ENCODE measurements at regions not wholly inside any gene's neighbourhood (a gene's known extent, or its start where the extent isn't known, plus 50 kb on each side); places are given as distances from the start of the nearest gene placed in this dataset.

DNA sequence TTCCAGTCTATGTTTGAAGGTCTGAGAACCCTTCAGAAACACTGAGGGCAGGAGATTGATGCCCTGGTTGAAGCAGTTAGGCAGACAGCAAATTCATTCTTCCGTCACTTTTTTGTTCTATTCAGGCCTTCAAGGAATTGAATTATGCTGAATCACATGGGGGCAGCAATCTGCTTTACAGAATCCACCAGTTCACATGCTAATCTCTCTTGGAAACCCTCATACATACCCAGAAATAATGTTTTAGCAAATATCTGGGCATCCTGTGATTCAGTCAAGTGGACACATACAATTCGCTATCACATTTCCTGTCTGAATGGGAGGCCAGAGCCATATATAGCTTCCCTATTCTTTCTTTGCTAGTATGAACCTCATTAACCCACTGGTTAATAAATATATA lies 301.4 kb upstream of the CNTNAP5 start:
- ATAC-seq (ENCODE audit: low read depth) (no peak), DNase-seq (no peak)
- Mint-ChIP-seq H3K36me3 (no peaks in the 10 kb centered on the region), H3K27ac (no peak overlapping the region), H3K4me1 (no peaks in the 10 kb centered on the region), H3K9me3 (peaks cover 9% of the 10 kb centered on the region), H3K27me3 (no peaks in the 10 kb centered on the region), H3K4me3 (no peak overlapping the region)
- POLR2A ChIA-PET: no interaction called here

DNA sequence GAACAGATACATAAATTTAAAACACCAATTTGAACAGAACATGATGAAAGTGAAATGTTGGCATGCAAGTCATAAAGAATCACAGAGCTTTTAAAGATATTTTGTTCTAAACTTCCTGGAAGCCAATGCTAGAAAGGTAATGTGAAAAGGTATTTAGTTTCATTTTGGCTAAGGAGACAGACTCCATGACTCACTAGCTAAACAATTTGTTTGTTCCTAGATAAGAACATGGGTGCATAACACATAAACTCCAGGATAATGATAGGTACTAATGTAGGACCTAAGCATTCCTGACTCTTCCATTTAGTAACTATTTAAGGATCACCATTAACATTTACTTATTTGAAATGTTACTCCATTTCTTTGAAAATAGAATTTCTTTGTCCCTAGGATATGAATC lies 292.5 kb upstream of the CNTNAP5 start:
- H3K4me3 Mint-ChIP-seq: no peak overlapping the region

DNA sequence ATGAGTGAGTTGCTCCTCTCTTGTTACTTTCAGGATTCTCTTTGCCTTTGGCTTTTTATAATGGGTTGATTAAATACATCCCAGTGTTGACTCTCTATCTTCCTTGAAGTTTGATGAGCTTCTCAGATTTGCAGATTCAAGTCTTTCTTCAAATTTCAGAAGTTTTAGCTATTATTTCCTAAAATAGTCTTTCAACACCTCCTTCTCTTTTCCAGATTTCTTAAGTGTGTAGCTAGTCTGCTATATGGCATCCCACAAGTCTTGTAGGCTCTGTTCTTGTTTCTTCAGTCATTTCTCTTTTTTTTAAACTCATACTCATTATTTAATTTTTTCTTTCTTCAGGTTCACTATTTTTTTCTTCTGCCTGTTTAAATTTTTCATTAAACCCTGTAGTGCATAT lies 287.7 kb upstream of the CNTNAP5 start:
- Mint-ChIP-seq H3K9me3 (no peaks in the 10 kb centered on the region), H3K27ac (no peak overlapping the region)

More for the DNA sequence above, 292.5 kb upstream of the CNTNAP5 start:
- no peak overlapping the region for H3K27ac Mint-ChIP-seq
- POLR2A ChIA-PET: no interaction called here
- ATAC-seq (ENCODE audit: low read depth) (no peak), DNase-seq (no peak)
- no peaks in the 10 kb centered on the region for H3K36me3 Mint-ChIP-seq
- H3K4me1 Mint-ChIP-seq: no peaks in the 10 kb centered on the region
- no peaks in the 10 kb centered on the region for H3K27me3 Mint-ChIP-seq
- peaks cover 2% of the 10 kb centered on the region for H3K9me3 Mint-ChIP-seq

DNA sequence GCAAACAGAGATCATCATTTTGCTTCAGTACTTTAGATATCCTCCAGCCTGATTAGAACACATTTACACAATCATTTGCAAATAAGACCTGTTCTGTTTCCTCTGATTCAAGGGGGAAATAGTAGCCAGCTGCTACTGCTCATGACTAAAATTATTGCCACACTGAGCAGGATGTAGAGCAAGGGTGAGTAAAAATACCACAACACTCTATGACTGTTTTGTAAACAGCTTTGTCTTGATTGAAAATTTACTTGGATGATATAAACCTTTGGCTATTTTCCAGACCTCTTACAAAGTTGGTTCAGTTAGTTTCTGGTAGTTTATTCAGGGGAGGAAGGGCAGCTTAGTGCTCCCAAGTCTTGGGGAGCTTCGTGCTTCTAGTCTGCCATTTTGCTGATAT lies 286.4 kb upstream of the CNTNAP5 start:
- Mint-ChIP-seq H3K4me3 (no peak overlapping the region), H3K36me3 (no peaks in the 10 kb centered on the region), H3K27ac (no peak overlapping the region), H3K27me3 (no peaks in the 10 kb centered on the region), H3K9me3 (peaks cover 1% of the 10 kb centered on the region), H3K4me1 (no peaks in the 10 kb centered on the region)
- POLR2A ChIA-PET: no interaction called here
- DNase-seq: no peak
- ATAC-seq (ENCODE audit: low read depth): no peak

More for the DNA sequence above, 287.7 kb upstream of the CNTNAP5 start:
- H3K36me3 Mint-ChIP-seq: no peaks in the 10 kb centered on the region
- no peak for DNase-seq
- no peak for ATAC-seq (ENCODE audit: low read depth)
- H3K4me1 Mint-ChIP-seq: no peaks in the 10 kb centered on the region
- no peaks in the 10 kb centered on the region for H3K27me3 Mint-ChIP-seq
- H3K4me3 Mint-ChIP-seq: no peak overlapping the region
- POLR2A ChIA-PET: no interaction called here

DNA sequence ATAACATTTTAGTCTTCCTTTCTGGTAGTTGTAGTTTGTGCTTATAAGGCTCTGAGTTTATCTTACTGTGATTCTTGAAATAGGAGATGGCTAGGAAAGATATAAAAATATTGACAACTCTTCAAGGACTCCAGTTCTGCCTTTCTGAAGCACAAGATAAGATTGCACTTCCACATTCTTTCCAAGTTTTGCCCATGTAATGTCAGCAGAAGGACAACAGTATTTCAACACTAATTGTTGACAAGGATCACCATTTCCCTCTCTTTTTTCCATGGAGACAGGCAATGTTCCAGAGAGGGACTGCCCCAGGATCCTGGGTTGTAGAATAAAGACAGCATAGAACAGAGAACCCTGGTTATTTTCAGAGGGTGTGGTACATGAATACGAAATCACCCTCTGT lies 279.1 kb upstream of the CNTNAP5 start:
- Mint-ChIP-seq H3K4me3 (no peak overlapping the region), H3K9me3 (peaks cover 3% of the 10 kb centered on the region), H3K27ac (no peak overlapping the region), H3K27me3 (no peaks in the 10 kb centered on the region), H3K36me3 (no peaks in the 10 kb centered on the region), H3K4me1 (no peaks in the 10 kb centered on the region)
- no peak for ATAC-seq (ENCODE audit: low read depth)
- DNase-seq: no peak
- POLR2A ChIA-PET: no interaction called here

DNA sequence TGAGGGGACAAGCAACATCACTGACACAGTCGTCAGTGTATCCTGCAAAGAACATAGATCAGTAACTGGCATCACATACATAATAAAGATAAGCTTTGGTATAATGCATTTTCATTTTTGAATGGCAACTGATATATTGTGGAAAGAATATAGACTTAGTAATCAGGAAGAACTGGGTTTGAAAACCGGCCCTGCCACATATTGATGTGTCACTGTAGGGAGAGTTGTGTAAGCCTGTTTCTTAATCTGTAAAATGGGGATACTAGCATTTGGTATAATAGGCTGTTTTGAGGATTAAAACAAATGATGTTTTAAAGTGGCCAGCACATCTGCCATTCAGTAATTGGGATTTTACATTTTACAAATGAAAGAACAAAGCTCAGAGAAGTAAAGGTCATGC lies 277.8 kb upstream of the CNTNAP5 start:
- H3K4me3 Mint-ChIP-seq: no peak overlapping the region
- H3K27me3 Mint-ChIP-seq: no peaks in the 10 kb centered on the region
- no peaks in the 10 kb centered on the region for H3K36me3 Mint-ChIP-seq
- peaks cover 3% of the 10 kb centered on the region for H3K9me3 Mint-ChIP-seq
- ATAC-seq (ENCODE audit: low read depth) (no peak), DNase-seq (no peak)
- no peaks in the 10 kb centered on the region for H3K4me1 Mint-ChIP-seq
- H3K27ac Mint-ChIP-seq: no peak overlapping the region
- POLR2A ChIA-PET: no interaction called here

DNA sequence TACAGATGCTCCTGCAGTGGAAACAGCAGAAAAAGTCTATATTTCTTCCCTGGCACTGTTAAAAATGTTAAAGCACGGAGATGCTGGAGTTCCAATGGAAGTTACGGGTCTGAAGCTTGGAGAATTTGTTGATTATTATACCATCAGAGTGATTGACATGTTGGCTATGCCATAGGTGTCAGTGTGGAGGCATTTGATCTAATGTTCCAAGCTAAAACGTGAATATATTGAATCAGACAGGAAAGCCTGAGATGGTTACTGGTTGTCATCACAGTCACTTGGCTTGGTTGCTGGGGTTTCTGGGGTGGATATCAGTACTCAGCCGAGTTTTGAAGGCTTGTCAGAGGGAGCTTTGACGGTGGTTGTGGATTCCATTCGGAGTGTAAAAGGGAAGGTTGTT lies 262.9 kb upstream of the CNTNAP5 start:
- Mint-ChIP-seq H3K27ac (no peak overlapping the region), H3K9me3 (peaks cover 6% of the 10 kb centered on the region), H3K4me1 (no peaks in the 10 kb centered on the region), H3K36me3 (no peaks in the 10 kb centered on the region), H3K27me3 (no peaks in the 10 kb centered on the region), H3K4me3 (no peak overlapping the region)
- DNase-seq (no peak), ATAC-seq (ENCODE audit: low read depth) (no peak)
- POLR2A ChIA-PET: no interaction called here

DNA sequence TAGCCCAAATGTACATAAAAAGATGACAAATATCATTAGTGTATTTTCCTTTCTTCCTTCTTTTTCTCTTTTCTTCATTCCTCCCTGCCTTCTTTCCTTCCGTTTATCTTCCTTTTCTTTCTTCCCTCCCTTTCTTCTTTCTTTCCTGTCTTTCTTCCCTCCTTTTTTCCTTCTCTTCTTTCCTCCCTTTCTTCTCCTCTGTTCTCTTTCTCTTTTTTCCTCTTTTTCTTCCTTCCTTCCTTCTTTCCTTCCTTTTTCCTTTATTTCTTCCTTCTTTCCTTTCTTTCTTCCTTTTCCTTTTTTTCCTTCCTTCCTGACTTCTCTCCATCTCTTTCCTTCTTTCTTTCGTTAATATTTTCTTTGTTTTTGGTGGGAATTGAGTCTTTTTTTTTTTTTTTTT lies 256.9 kb upstream of the CNTNAP5 start:
- Mint-ChIP-seq H3K36me3 (no peaks in the 10 kb centered on the region), H3K4me1 (no peaks in the 10 kb centered on the region), H3K27ac (no peak overlapping the region), H3K27me3 (no peaks in the 10 kb centered on the region), H3K4me3 (no peak overlapping the region), H3K9me3 (peaks cover 2% of the 10 kb centered on the region)
- no peak for ATAC-seq (ENCODE audit: low read depth)
- DNase-seq: no peak
- POLR2A ChIA-PET: no interaction called here

DNA sequence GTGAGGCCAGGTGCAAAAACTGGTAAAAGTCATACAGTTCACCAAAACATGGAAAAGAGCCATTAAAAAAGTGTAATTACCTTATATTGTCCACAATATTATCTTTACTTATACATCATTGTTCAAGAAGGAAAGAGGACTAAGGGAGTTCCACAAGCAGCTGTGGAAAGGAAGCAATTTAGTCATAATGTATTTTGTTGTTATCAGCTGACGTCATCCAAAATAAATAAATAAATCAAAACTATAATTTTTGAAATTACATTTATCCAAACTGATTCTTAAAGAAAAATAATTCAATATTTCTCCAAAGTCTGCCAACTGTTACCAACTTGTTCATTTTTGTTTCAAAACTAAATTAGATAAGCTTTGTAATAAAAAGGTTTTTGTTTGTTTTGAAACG lies 256.1 kb upstream of the CNTNAP5 start:
- Mint-ChIP-seq H3K27ac (no peak overlapping the region), H3K4me1 (no peaks in the 10 kb centered on the region), H3K36me3 (no peaks in the 10 kb centered on the region), H3K9me3 (peaks cover 2% of the 10 kb centered on the region), H3K4me3 (no peak overlapping the region), H3K27me3 (no peaks in the 10 kb centered on the region)
- ATAC-seq (ENCODE audit: low read depth): no peak
- POLR2A ChIA-PET: no interaction called here
- no peak for DNase-seq

DNA sequence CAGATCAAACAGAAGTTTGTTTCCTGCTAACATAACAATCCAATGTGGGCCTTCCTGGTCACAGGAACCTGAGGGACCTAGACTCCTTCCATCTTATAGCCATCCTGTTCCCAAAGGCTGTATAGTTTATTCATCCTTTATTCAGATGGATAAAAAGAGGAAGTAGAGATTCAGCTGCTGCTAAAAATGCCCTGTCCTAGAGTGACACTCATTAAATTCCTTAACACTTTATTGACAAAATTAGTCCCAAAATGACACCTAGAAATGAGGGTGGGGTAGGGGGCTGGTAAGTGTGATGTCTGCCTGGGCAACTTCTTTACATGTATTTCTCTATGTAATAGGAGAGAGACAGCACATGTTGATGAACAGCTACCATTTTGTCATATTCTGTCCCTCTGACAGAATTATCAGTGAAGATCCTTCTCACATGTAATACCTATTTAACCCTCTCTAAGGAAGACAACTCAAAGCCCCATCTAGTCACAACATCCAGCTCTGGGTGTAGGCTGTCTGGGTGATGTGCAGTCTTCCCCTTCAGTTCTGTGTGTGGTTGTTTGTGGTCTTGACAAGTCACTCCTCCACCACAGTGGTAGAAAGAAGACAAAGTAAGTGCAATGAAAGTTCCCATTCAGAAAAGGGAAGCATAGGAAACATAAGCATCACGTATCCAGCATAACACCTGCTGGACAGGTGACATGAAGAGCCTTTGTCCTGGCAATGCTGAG lies 253.9 kb upstream of the CNTNAP5 start:
- H3K9me3 Mint-ChIP-seq: peaks cover 1% of the 10 kb centered on the region
- no peak overlapping the region for H3K27ac Mint-ChIP-seq
- ATAC-seq (ENCODE audit: low read depth): no peak
- H3K4me3 Mint-ChIP-seq: no peak overlapping the region
- no peaks in the 10 kb centered on the region for H3K27me3 Mint-ChIP-seq
- no peaks in the 10 kb centered on the region for H3K36me3 Mint-ChIP-seq
- no peaks in the 10 kb centered on the region for H3K4me1 Mint-ChIP-seq
- POLR2A ChIA-PET: no interaction called here
- DNase-seq: no peak

DNA sequence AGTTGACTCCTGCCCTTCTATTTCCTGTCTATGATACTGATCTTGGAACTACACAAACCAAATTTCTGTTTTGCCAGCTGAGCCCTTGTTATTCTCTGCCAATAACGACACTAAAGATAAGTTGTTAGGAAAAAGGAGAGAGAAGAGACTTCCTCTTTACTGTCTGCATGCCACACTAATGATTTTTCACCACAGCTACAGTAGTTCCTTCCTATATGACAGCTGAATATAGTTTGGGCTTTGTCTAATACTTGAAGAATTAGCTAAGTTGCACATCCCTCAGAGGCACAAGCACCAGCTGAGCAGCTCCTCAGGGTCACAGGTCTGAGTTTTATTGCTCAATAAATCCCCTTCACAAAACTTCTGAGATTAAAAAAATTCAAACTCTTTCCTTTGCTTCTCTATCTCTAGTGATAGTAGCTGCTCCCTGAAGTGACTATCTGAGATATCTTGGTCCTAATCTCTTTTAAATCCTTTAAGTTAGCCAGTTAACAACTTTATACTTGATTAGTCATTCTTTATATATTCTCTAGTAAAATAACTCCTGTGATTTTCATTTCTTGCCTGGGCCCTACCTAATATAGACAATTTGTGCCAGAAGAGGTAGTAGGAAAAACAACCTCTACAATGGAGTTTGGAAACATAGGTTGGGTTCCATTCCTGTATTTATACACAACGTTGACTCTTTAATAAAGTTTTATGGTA lies 253.0 kb upstream of the CNTNAP5 start:
- Mint-ChIP-seq H3K27ac (no peak overlapping the region), H3K4me3 (no peak overlapping the region), H3K36me3 (no peaks in the 10 kb centered on the region), H3K27me3 (no peaks in the 10 kb centered on the region), H3K9me3 (peaks cover 1% of the 10 kb centered on the region), H3K4me1 (no peaks in the 10 kb centered on the region)
- ATAC-seq (ENCODE audit: low read depth) (no peak), DNase-seq (no peak)
- POLR2A ChIA-PET: no interaction called here

DNA sequence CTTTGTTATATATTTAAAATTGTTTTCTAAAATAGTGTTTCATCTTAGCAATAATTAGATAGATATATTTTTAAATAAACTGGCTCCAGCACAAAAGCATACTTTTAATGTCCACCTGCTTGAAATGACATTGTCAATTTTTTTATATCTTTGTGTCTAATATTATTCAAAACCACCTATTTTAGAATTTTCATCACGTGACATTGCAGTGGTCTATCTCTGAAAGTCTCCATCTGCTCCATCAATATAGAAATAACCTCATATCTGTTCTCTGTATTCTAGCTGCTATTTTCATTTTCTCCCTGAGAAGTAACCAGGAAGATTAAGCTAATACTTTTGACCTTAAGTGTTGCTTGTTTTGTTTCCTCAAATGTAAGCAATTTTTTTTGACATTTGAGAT lies 248.0 kb upstream of the CNTNAP5 start:
- no peaks in the 10 kb centered on the region for H3K36me3 Mint-ChIP-seq
- ATAC-seq (ENCODE audit: low read depth) (no peak), DNase-seq (no peak)
- POLR2A ChIA-PET: no interaction called here
- peaks cover 1% of the 10 kb centered on the region for H3K9me3 Mint-ChIP-seq
- H3K27ac Mint-ChIP-seq: no peak overlapping the region
- H3K4me3 Mint-ChIP-seq: no peak overlapping the region
- H3K27me3 Mint-ChIP-seq: no peaks in the 10 kb centered on the region
- H3K4me1 Mint-ChIP-seq: no peaks in the 10 kb centered on the region

DNA sequence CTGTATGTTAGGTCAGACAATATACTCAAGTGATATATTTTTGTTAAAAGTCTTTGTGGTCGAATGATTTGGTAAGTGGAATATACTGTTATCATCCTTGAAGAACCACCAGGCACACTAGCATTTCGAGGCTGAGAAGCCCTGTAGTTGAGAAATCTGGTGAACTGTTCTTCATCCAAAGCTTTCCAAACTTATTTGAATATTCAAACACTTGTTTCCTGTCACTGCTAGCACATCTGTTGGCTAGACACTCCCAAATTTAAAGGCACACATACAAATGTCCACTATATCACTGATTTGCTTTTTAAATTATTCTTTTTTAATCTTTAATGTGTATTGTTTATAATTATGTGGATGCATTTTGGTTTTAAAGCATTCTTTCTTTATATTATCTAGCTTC lies 241.9 kb upstream of the CNTNAP5 start:
- no peaks in the 10 kb centered on the region for H3K4me1 Mint-ChIP-seq
- ATAC-seq (ENCODE audit: low read depth) (no peak), DNase-seq (no peak)
- no peak overlapping the region for H3K4me3 Mint-ChIP-seq
- no peaks in the 10 kb centered on the region for H3K27me3 Mint-ChIP-seq
- H3K36me3 Mint-ChIP-seq: no peaks in the 10 kb centered on the region
- H3K27ac Mint-ChIP-seq: no peak overlapping the region
- H3K9me3 Mint-ChIP-seq: peaks cover 4% of the 10 kb centered on the region
- POLR2A ChIA-PET: no interaction called here

DNA sequence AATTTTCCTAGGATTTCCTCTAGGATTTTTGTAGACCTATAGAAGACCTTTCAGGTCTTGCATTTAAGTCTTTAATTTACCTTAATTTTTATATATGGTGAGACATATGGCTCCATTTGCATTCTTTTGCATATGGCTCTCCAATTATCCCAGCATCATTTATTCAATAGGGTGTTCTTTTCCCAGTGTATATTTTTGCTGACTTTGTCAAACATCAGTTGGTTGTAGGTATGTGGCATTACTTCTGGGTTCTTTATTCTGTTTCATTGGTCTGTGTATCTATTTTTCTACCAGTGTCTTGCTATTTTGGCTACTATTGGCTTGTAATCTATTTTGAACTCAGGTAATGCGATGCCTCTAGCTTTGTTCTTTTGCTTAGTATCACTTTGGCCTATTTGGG lies 239.8 kb upstream of the CNTNAP5 start:
- ATAC-seq (ENCODE audit: low read depth): no peak
- H3K4me3 Mint-ChIP-seq: no peak overlapping the region
- H3K9me3 Mint-ChIP-seq: peaks cover 2% of the 10 kb centered on the region
- no peak overlapping the region for H3K27ac Mint-ChIP-seq
- POLR2A ChIA-PET: no interaction called here
- DNase-seq: no peak
- no peaks in the 10 kb centered on the region for H3K4me1 Mint-ChIP-seq
- no peaks in the 10 kb centered on the region for H3K36me3 Mint-ChIP-seq
- no peaks in the 10 kb centered on the region for H3K27me3 Mint-ChIP-seq
